ENCODE measurements at regions not wholly inside any gene's neighbourhood (a gene's known extent, or its start where the extent isn't known, plus 50 kb on each side); places are given as distances from the start of the nearest gene placed in this dataset.

GRCh38 chr3:194084284-194084683 is 51.7 kb upstream of the HES1 start:
- Histone ChIP-seq H3K36me3 (ENCODE audit: control insufficient read depth in 3 of 3, insufficient read depth in 3 of 3, low read length in 3 of 3) (no peaks in the 10 kb centered on the region), H3K9me3 (ENCODE audit: control insufficient read depth in 3 of 3, low read length in 3 of 3) (no peaks in the 10 kb centered on the region), H3K27me3 (ENCODE audit: control insufficient read depth in 3 of 3, insufficient read depth in 3 of 3, low read length in 3 of 3) (no peaks in the 10 kb centered on the region), H3K4me3 (ENCODE audit: low read length in 3 of 3) (no peak overlapping the region), H3K4me1 (ENCODE audit: control insufficient read depth in 3 of 3, insufficient read depth in 3 of 3, low read length in 3 of 3) (peaks cover 12 to 16% (median 13%) of the 10 kb centered on the region in 3 donors), H3K9ac (ENCODE audit: low read depth in 1 of 3, low read length in 3 of 3) (no peak overlapping the region), H3K27ac (ENCODE audit: low read depth, low read length) (no peak overlapping the region)
